ENCODE measurements at regions not wholly inside any gene's neighbourhood (a gene's known extent, or its start where the extent isn't known, plus 50 kb on each side); places are given as distances from the start of the nearest gene placed in this dataset.

- Histone ChIP-seq H3K4me3 (no peak overlapping the region), H3K36me3 (replicated peaks in 1 of 2) (no peaks in the 10 kb centered on the region), H3K27me3 (no peaks in the 10 kb centered on the region), H3K27ac (no peak overlapping the region), H3K9me3 (replicated peaks in 1 of 3) (no peaks in the 10 kb centered on the region), H3K4me1 (replicated peaks in 1 of 2) (no peaks in the 10 kb centered on the region)
- TF ChIP-seq POLR2A (IDR thresholded peaks at IDR 0.05) (no peak), CTCF (IDR thresholded peaks at IDR 0.05) (no peak)
- intact Hi-C loops (cut with DNase I) = no loop called here
- 91 to 94% (median 93%) methylated on average over 3 of the region's 3 CpGs for WGBS, 4 donors
- no peak for DNase-seq
Measured at GRCh38 chr13:72657379-72657778, 70.0 kb downstream of the MZT1 start.

GRCh38 chr13:72656357-72656756 lies 71.1 kb downstream of the MZT1 start:
- intact Hi-C loops (cut with DNase I) = no loop called here
- WGBS, 4 donors = 89 to 97% (median 91%) methylated on average over 2 of the region's 2 CpGs
- Histone ChIP-seq H3K4me3 (no peak overlapping the region), H3K4me1 (replicated peaks in 1 of 2) (no peaks in the 10 kb centered on the region), H3K9me3 (replicated peaks in 1 of 3) (no peaks in the 10 kb centered on the region), H3K27me3 (no peaks in the 10 kb centered on the region), H3K36me3 (replicated peaks in 1 of 2) (no peaks in the 10 kb centered on the region), H3K27ac (no peak overlapping the region)
- no peak for DNase-seq
- TF ChIP-seq CTCF (IDR thresholded peaks at IDR 0.05) (no peak), POLR2A (IDR thresholded peaks at IDR 0.05) (no peak)

- TF ChIP-seq POLR2A (IDR thresholded peaks at IDR 0.05) (no peak), CTCF (IDR thresholded peaks at IDR 0.05) (no peak)
- intact Hi-C loops (cut with DNase I) = no loop called here
- DNase-seq = no peak
- Histone ChIP-seq H3K27ac (no peak overlapping the region), H3K4me3 (no peak overlapping the region), H3K27me3 (no peaks in the 10 kb centered on the region), H3K4me1 (replicated peaks in 1 of 2) (peaks cover 0 to 5% of the 10 kb centered on the region in 2 donors), H3K36me3 (replicated peaks in 1 of 2) (no peaks in the 10 kb centered on the region), H3K9me3 (replicated peaks in 1 of 3) (no peaks in the 10 kb centered on the region)
- 93 to 100% (median 96%) methylated on average over 2 of the region's 2 CpGs for WGBS, 4 donors
Measured at GRCh38 chr13:72653506-72653905, 73.9 kb downstream of the MZT1 start.

- TF ChIP-seq CTCF (IDR thresholded peaks at IDR 0.05) (no peak), POLR2A (IDR thresholded peaks at IDR 0.05) (no peak)
- WGBS, 4 donors = 60 to 76% (median 69%) methylated on average over 2 of the region's 2 CpGs
- H3K36me3 ChIP-seq (replicated peaks in 1 of 2) = no peaks in the 10 kb centered on the region
- H3K4me1 ChIP-seq (replicated peaks in 1 of 2) = peaks cover 0 to 6% of the 10 kb centered on the region in 2 donors
- DNase-seq = no peak
- intact Hi-C loops (cut with DNase I) = no loop called here
- H3K9me3 ChIP-seq (replicated peaks in 1 of 3) = no peaks in the 10 kb centered on the region
- H3K27me3 ChIP-seq = no peaks in the 10 kb centered on the region
- no peak overlapping the region for H3K4me3 ChIP-seq
- H3K27ac ChIP-seq = no peak overlapping the region
Measured at GRCh38 chr13:72652681-72653080, 74.7 kb downstream of the MZT1 start.

Data from adrenal gland (tissue), 9 donors.